Liver (tissue), 8 donors: ENCODE measurements at regions not wholly inside any gene's neighbourhood (a gene's known extent, or its start where the extent isn't known, plus 50 kb on each side); places are given as distances from the start of the nearest gene placed in this dataset.

ENCODE experiments used
- DNase-seq: peaks from one replicate; pipeline ENCODE4 v3.0.0-alpha.2; 2017; ENCODE audit warnings: low spot score
- H3K27ac ChIP-seq, 2 donors: one replicate each; pipeline ENCODE4 v1.7.0; 2013; ENCODE audit warnings: inconsistent platforms in 2 of 2, low read length in 2 of 2, control low read depth in 1 of 2, low read depth in 1 of 2, mild to moderate bottlenecking in 1 of 2
- H3K27me3 ChIP-seq, 4 donors: one replicate each; pipeline versions ENCODE4 v1.6.1 to v1.7.0; 2013; ENCODE audit warnings: low read length in 3 of 4, inconsistent platforms in 1 of 4, mild to moderate bottlenecking in 1 of 4, moderate library complexity in 1 of 4; ENCODE audit not compliant: control insufficient read depth in 4 of 4, insufficient read depth in 4 of 4
- H3K36me3 ChIP-seq, 4 donors: one replicate each; pipeline versions ENCODE4 v1.6.1 to v1.7.0; 2013; ENCODE audit warnings: low read length in 3 of 4, mild to moderate bottlenecking in 3 of 4, low read depth in 1 of 4, moderate library complexity in 1 of 4; ENCODE audit not compliant: control insufficient read depth in 4 of 4, insufficient read depth in 3 of 4
- H3K4me1 ChIP-seq, 4 donors: one replicate each; pipeline versions ENCODE4 v1.6.1 to v1.7.0; 2013; ENCODE audit warnings: low read length in 3 of 4, mild to moderate bottlenecking in 3 of 4, moderate library complexity in 1 of 4; ENCODE audit not compliant: control insufficient read depth in 4 of 4, insufficient read depth in 4 of 4
- H3K4me3 ChIP-seq, 3 donors: one replicate each; pipeline versions ENCODE4 v1.6.1 to v1.7.0; 2013; ENCODE audit warnings: low read length in 3 of 3, control low read depth in 1 of 3, low read depth in 1 of 3, mild to moderate bottlenecking in 1 of 3
- H3K9ac ChIP-seq, 2 donors: one replicate each; pipeline ENCODE4 v1.7.0; 2013; ENCODE audit warnings: low read length in 2 of 2, mild to moderate bottlenecking in 2 of 2, moderate library complexity in 2 of 2, control low read depth in 1 of 2, low read depth in 1 of 2
- H3K9me3 ChIP-seq, 4 donors: one replicate each; pipeline versions ENCODE4 v1.6.1 to v1.7.0; 2013; ENCODE audit warnings: low read length in 3 of 4; ENCODE audit not compliant: control insufficient read depth in 4 of 4
- EGR1 ChIP-seq, 2 donors: IDR thresholded peaks; 2 replicates each; pipeline ENCODE4 v1.6.1; 2016 to 2018; ENCODE audit warnings: antibody characterized with exemption in 2 of 2, low read depth in 2 of 2
- FOXA1 ChIP-seq: IDR thresholded peaks from 2 replicates; pipeline ENCODE4 v1.6.1; 2016; ENCODE audit warnings: antibody characterized with exemption
- FOXA2 ChIP-seq: IDR thresholded peaks from 2 replicates; pipeline ENCODE4 v1.6.1; 2016; ENCODE audit warnings: antibody characterized with exemption
- GABPA ChIP-seq, 2 donors: IDR thresholded peaks in 1 of 2; conservative IDR thresholded peaks in 1 of 2; 2 replicates each; pipeline ENCODE4 v1.6.1; 2016; ENCODE audit warnings: antibody characterized with exemption in 2 of 2, mild to moderate bottlenecking in 1 of 2, moderate library complexity in 1 of 2
- HNF4A ChIP-seq, 2 donors: conservative IDR thresholded peaks; 2 replicates each; pipeline ENCODE4 v1.6.1; 2016; ENCODE audit warnings: antibody characterized with exemption in 2 of 2, mild to moderate bottlenecking in 2 of 2
- HNF4G ChIP-seq: IDR thresholded peaks from 2 replicates; pipeline ENCODE4 v1.6.1; 2016; ENCODE audit warnings: antibody characterized with exemption
- JUND ChIP-seq, 2 donors: IDR thresholded peaks; 2 replicates each; pipeline ENCODE4 v1.6.1; 2016; ENCODE audit warnings: antibody characterized with exemption in 2 of 2
- NR2F2 ChIP-seq: IDR thresholded peaks from 2 replicates; pipeline ENCODE4 v1.6.1; 2016; ENCODE audit warnings: antibody characterized with exemption
- RAD21 ChIP-seq, 2 donors: IDR thresholded peaks; 2 replicates each; pipeline ENCODE4 v1.6.1; 2016; ENCODE audit warnings: antibody characterized with exemption in 2 of 2, mild to moderate bottlenecking in 2 of 2
- RXRA ChIP-seq, 2 donors: IDR thresholded peaks; 2 replicates each; pipeline ENCODE4 v1.6.1; 2017 to 2018; ENCODE audit warnings: antibody characterized with exemption in 2 of 2, mild to moderate bottlenecking in 1 of 2
- SP1 ChIP-seq: IDR thresholded peaks from 2 replicates; pipeline ENCODE4 v1.6.1; 2018; ENCODE audit warnings: antibody characterized with exemption, mild to moderate bottlenecking
- TAF1 ChIP-seq: conservative IDR thresholded peaks from 2 replicates; pipeline ENCODE4 v1.6.1; 2016; ENCODE audit warnings: antibody characterized with exemption, mild to moderate bottlenecking
- YY1 ChIP-seq: IDR thresholded peaks from 2 replicates; pipeline ENCODE4 v1.6.1; 2016; ENCODE audit warnings: antibody characterized with exemption, mild to moderate bottlenecking
- WGBS: extraction: QIAGEN DNeasy Blood & Tissue Kit; methylation state at CpG from one replicate; pipeline ENCODE4 v1.1.7; 2013; 5-methylcytosine and 5-hydroxymethylcytosine counted together
- TF ChIP-seq, protein P1 (sequence below): fragments of 150-350 bp; IDR thresholded peaks from 2 replicates; pipeline ENCODE4 v1.5.1; 2017; ENCODE audit warnings: improper control_type of control experiment, low read depth, low read length; ENCODE audit not compliant: missing input control
- TF ChIP-seq, protein P2 (sequence below): IDR thresholded peaks from 2 replicates; pipeline ENCODE4 v1.6.1; 2016; ENCODE audit warnings: antibody characterized with exemption
- TF ChIP-seq, protein P3 (sequence below): IDR thresholded peaks from 2 replicates; pipeline ENCODE4 v1.6.1; 2016; ENCODE audit warnings: antibody characterized with exemption, mild to moderate bottlenecking
- TF ChIP-seq, protein P4 (sequence below): IDR thresholded peaks from 2 replicates; pipeline ENCODE4 v1.6.1; 2016; ENCODE audit warnings: antibody characterized with exemption
- TF ChIP-seq, protein P5 (sequence below): IDR thresholded peaks from 2 replicates; pipeline ENCODE4 v1.6.1; 2016; ENCODE audit warnings: antibody characterized with exemption
- donor health status: healthy.
- donor health status: healthy.
- donor health status: healthy.
- donor health status: healthy.
- donor health status: healthy.

DNA sequence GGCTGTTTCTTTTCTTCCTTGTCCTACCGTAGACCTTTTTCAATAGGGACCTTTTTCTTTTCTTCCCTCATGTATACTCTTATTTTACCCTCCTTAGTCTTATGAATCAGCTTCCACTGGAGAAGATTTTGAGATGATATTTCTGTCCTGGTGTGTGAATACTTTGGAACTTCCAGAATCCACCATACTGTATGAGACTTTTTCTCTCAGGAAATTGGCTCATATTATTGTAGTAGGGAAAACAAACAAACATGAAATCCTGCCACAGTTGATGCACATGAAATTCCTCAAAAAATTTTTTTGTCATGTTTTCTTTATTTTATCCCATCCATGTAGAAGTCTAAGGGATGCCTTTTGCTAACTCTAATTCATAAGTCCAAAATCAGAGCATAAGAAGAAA lies 289.3 kb upstream of the PLSCR5 start:
- WGBS: 67% methylated on average over 1 of the region's 1 CpG
- Histone ChIP-seq H3K27ac (no peak overlapping the region), H3K9ac (no peak overlapping the region), H3K36me3 (no peaks in the 10 kb centered on the region), H3K27me3 (no peaks in the 10 kb centered on the region), H3K9me3 (no peaks in the 10 kb centered on the region), H3K4me3 (no peak overlapping the region), H3K4me1 (no peaks in the 10 kb centered on the region)
- DNase-seq: no peak
- TF ChIP-seq EGR1 (IDR thresholded peaks at IDR 0.05; ENCODE audit: low read depth in 2 of 2): no peak
- no peak for TF ChIP-seq YY1
- TF ChIP-seq, protein P1, sequence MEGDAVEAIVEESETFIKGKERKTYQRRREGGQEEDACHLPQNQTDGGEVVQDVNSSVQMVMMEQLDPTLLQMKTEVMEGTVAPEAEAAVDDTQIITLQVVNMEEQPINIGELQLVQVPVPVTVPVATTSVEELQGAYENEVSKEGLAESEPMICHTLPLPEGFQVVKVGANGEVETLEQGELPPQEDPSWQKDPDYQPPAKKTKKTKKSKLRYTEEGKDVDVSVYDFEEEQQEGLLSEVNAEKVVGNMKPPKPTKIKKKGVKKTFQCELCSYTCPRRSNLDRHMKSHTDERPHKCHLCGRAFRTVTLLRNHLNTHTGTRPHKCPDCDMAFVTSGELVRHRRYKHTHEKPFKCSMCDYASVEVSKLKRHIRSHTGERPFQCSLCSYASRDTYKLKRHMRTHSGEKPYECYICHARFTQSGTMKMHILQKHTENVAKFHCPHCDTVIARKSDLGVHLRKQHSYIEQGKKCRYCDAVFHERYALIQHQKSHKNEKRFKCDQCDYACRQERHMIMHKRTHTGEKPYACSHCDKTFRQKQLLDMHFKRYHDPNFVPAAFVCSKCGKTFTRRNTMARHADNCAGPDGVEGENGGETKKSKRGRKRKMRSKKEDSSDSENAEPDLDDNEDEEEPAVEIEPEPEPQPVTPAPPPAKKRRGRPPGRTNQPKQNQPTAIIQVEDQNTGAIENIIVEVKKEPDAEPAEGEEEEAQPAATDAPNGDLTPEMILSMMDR: no peak
- no peak for TF ChIP-seq HNF4G
- TF ChIP-seq GABPA (IDR thresholded peaks at IDR 0.05 in 1 of 2, conservative IDR thresholded peaks at IDR 0.05 in 1 of 2): no peak
- TF ChIP-seq, protein P2, sequence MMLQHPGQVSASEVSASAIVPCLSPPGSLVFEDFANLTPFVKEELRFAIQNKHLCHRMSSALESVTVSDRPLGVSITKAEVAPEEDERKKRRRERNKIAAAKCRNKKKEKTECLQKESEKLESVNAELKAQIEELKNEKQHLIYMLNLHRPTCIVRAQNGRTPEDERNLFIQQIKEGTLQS: no peak
- TF ChIP-seq RAD21 (IDR thresholded peaks at IDR 0.05): no peak
- TF ChIP-seq TAF1: no peak
- TF ChIP-seq, protein P3, sequence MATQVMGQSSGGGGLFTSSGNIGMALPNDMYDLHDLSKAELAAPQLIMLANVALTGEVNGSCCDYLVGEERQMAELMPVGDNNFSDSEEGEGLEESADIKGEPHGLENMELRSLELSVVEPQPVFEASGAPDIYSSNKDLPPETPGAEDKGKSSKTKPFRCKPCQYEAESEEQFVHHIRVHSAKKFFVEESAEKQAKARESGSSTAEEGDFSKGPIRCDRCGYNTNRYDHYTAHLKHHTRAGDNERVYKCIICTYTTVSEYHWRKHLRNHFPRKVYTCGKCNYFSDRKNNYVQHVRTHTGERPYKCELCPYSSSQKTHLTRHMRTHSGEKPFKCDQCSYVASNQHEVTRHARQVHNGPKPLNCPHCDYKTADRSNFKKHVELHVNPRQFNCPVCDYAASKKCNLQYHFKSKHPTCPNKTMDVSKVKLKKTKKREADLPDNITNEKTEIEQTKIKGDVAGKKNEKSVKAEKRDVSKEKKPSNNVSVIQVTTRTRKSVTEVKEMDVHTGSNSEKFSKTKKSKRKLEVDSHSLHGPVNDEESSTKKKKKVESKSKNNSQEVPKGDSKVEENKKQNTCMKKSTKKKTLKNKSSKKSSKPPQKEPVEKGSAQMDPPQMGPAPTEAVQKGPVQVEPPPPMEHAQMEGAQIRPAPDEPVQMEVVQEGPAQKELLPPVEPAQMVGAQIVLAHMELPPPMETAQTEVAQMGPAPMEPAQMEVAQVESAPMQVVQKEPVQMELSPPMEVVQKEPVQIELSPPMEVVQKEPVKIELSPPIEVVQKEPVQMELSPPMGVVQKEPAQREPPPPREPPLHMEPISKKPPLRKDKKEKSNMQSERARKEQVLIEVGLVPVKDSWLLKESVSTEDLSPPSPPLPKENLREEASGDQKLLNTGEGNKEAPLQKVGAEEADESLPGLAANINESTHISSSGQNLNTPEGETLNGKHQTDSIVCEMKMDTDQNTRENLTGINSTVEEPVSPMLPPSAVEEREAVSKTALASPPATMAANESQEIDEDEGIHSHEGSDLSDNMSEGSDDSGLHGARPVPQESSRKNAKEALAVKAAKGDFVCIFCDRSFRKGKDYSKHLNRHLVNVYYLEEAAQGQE: no peak
- TF ChIP-seq, protein P4, sequence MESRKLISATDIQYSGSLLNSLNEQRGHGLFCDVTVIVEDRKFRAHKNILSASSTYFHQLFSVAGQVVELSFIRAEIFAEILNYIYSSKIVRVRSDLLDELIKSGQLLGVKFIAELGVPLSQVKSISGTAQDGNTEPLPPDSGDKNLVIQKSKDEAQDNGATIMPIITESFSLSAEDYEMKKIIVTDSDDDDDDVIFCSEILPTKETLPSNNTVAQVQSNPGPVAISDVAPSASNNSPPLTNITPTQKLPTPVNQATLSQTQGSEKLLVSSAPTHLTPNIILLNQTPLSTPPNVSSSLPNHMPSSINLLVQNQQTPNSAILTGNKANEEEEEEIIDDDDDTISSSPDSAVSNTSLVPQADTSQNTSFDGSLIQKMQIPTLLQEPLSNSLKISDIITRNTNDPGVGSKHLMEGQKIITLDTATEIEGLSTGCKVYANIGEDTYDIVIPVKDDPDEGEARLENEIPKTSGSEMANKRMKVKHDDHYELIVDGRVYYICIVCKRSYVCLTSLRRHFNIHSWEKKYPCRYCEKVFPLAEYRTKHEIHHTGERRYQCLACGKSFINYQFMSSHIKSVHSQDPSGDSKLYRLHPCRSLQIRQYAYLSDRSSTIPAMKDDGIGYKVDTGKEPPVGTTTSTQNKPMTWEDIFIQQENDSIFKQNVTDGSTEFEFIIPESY: no peak
- TF ChIP-seq RXRA (IDR thresholded peaks at IDR 0.05): no peak
- TF ChIP-seq HNF4A (conservative IDR thresholded peaks at IDR 0.05): no peak
- TF ChIP-seq SP1: no peak
- TF ChIP-seq JUND (IDR thresholded peaks at IDR 0.05): no peak
- TF ChIP-seq FOXA2: no peak
- no peak for TF ChIP-seq NR2F2
- TF ChIP-seq FOXA1: no peak
- TF ChIP-seq, protein P5, sequence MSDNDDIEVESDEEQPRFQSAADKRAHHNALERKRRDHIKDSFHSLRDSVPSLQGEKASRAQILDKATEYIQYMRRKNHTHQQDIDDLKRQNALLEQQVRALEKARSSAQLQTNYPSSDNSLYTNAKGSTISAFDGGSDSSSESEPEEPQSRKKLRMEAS: no peak

DNA sequence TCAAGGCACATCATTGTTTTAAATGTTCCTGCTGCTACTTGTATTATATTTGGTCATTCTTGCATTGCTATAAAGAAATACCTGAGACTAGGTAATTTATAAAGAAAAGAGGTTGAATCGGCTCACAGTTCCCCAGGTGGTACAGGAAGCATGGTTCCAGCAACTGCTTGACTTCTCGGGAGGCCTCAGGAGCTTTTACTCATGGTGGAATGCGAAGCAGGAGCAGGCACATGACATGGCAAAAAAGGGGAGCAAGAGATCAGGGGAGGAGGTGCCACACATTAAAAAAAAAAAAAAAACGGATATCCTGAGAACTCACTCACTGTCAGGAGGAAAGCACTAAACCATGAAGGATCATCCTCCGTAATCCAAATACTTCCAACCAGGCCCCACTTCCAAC lies 286.9 kb upstream of the PLSCR5 start:
- 69% methylated on average over 5 of the region's 5 CpGs for WGBS
- Histone ChIP-seq H3K9me3 (no peaks in the 10 kb centered on the region), H3K27ac (no peak overlapping the region), H3K9ac (no peak overlapping the region), H3K36me3 (no peaks in the 10 kb centered on the region), H3K4me1 (no peaks in the 10 kb centered on the region), H3K4me3 (no peak overlapping the region), H3K27me3 (no peaks in the 10 kb centered on the region)
- no peak for DNase-seq
- TF ChIP-seq, protein P5: no peak
- TF ChIP-seq SP1 (no peak), EGR1 (IDR thresholded peaks at IDR 0.05; ENCODE audit: low read depth in 2 of 2) (no peak), RAD21 (IDR thresholded peaks at IDR 0.05) (no peak), YY1 (no peak), RXRA (IDR thresholded peaks at IDR 0.05) (no peak), HNF4A (conservative IDR thresholded peaks at IDR 0.05) (no peak)
- TF ChIP-seq, protein P4: no peak
- TF ChIP-seq, protein P3: no peak
